ENCODE measurements at regions not wholly inside any gene's neighbourhood (a gene's known extent, or its start where the extent isn't known, plus 50 kb on each side); places are given as distances from the start of the nearest gene placed in this dataset.

GRCh38 chr10:83248106-83248631 is 891.1 kb upstream of the GHITM start:
- CTCF ChIA-PET (ENCODE audit: partially characterized antibody), result interaction anchor here (0.8 to 1.5 kb wide), 2 partner anchors 61 to 96 kb away, joined by 3 read pairs; no protein-coding TSS in a partner anchor
- no peak overlapping the region for H3K23ac ChIP-seq (ENCODE audit: insufficient read length)
- peaks cover 3 to 10% of the 10 kb centered on the region in 2 experiments for H3K9me3 ChIP-seq (ENCODE audit: insufficient read depth in 2 of 2, low read depth in 1 of 2, low read length in 1 of 2)
- H3K27ac ChIP-seq (ENCODE audit: low read depth, low read length), result no peak overlapping the region
- POLR2A ChIA-PET (ENCODE audit: partially characterized antibody), result no interaction called here
- no peak overlapping the region for H4K5ac ChIP-seq (ENCODE audit: insufficient read length, low read depth, low read length)
- H3K4me2 ChIP-seq (ENCODE audit: insufficient read depth in 1 of 2, low read depth in 2 of 2, low read length in 2 of 2), result no peak overlapping the region
- no peak overlapping the region for H2BK12ac ChIP-seq (ENCODE audit: low read depth, low read length)
- no peaks in the 10 kb centered on the region for H4K20me1 ChIP-seq (replicated peaks in 1 of 2; ENCODE audit: control insufficient read depth in 1 of 2, insufficient read depth in 2 of 2, low read length in 2 of 2)
- H2BK120ac ChIP-seq (replicated peaks; ENCODE audit: low read depth, low read length), result no peak overlapping the region
- H3K18ac ChIP-seq (ENCODE audit: extremely low read depth, low read length), result no peak overlapping the region
- no peaks in the 10 kb centered on the region for H3K23me2 ChIP-seq (ENCODE audit: low read depth, low read length)
- H2AK5ac ChIP-seq (ENCODE audit: low read depth, low read length), result no peak overlapping the region
- WGBS, 2 experiments (ENCODE audit: extremely low coverage in 1 of 2, insufficient coverage in 1 of 2, insufficient read length in 1 of 2, insufficient replicate concordance in 2 of 2, low coverage in 1 of 2, low lambda C conversion rate in 2 of 2, missing lambda C conversion rate in 1 of 2), result 69% methylated on average over 4 of the region's 4 CpGs; no CpG with 5 or more reads in 1 of the 2 experiments
- TF ChIP-seq JUND (IDR thresholded peaks at IDR 0.05; ENCODE audit: low read length), result no peak
- TF ChIP-seq, protein P1, sequence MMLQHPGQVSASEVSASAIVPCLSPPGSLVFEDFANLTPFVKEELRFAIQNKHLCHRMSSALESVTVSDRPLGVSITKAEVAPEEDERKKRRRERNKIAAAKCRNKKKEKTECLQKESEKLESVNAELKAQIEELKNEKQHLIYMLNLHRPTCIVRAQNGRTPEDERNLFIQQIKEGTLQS (IDR thresholded peaks at IDR 0.05; ENCODE audit: insufficient read depth, low read depth, low read length), result no peak
- TF ChIP-seq SP4 (IDR thresholded peaks at IDR 0.05; ENCODE audit: low read length), result no peak
- no peak for TF ChIP-seq CTCF (IDR thresholded peaks at IDR 0.05; ENCODE audit: control extremely low read depth in 1 of 3, insufficient read depth in 1 of 3, low read depth in 1 of 3, low read length in 3 of 3)
- H3K4me3 ChIP-seq (ENCODE audit: extremely low read depth in 1 of 4, insufficient read depth in 2 of 4, low read depth in 3 of 4, low read length in 4 of 4), result no peak overlapping the region
- H4K91ac ChIP-seq (replicated peaks; ENCODE audit: insufficient read length, low read length), result no peak overlapping the region
- no peak overlapping the region for H3K14ac ChIP-seq (ENCODE audit: insufficient read length)
- H3K79me2 ChIP-seq (ENCODE audit: control insufficient read depth in 1 of 2, insufficient read depth in 2 of 2, low read length in 2 of 2), result no peaks in the 10 kb centered on the region
- no peak overlapping the region for H2AFZ ChIP-seq (ENCODE audit: low read length)
- no peak for FAIRE-seq
- H3K27me3 ChIP-seq (replicated peaks in 1 of 4; ENCODE audit: control insufficient read depth in 3 of 4, extremely low read depth in 1 of 4, insufficient read depth in 3 of 4, low read length in 3 of 4), result no peaks in the 10 kb centered on the region
- H3K79me1 ChIP-seq (ENCODE audit: low read depth, low read length), result no peaks in the 10 kb centered on the region
- no peaks in the 10 kb centered on the region for H3K4me1 ChIP-seq (replicated peaks in 1 of 4; ENCODE audit: control insufficient read depth in 3 of 4, insufficient read depth in 4 of 4, low read length in 3 of 4)
- no peak overlapping the region for H3K56ac ChIP-seq (replicated peaks; ENCODE audit: insufficient read length, low read depth, low read length)
- no peaks in the 10 kb centered on the region for H3K36me3 ChIP-seq (ENCODE audit: control insufficient read depth in 2 of 4, insufficient read depth in 4 of 4, low read length in 3 of 4)
- H4K8ac ChIP-seq (ENCODE audit: extremely low read depth, insufficient read depth, low read length), result no peak overlapping the region; the same call in 1 of the 2 replicates
- no peak overlapping the region for H3K9ac ChIP-seq (replicated peaks in 1 of 4; ENCODE audit: extremely low read depth in 1 of 4, low read depth in 3 of 4, low read length in 3 of 4)
- H2BK20ac ChIP-seq (ENCODE audit: low read length), result no peak overlapping the region
- H2BK15ac ChIP-seq (ENCODE audit: low read length), result no peak overlapping the region
- no peak overlapping the region for H3K4ac ChIP-seq (replicated peaks; ENCODE audit: insufficient read length, low read depth, low read length)
- no peak for DNase-seq (ENCODE audit: low read depth in 1 of 2, low spot score in 2 of 2)
- H2BK5ac ChIP-seq (ENCODE audit: low read depth, low read length), result no peak overlapping the region
